ENCODE measurements at regions not wholly inside any gene's neighbourhood (a gene's known extent, or its start where the extent isn't known, plus 50 kb on each side); places are given as distances from the start of the nearest gene placed in this dataset.

GRCh38 chr20:24819331-24819965 is 129.6 kb upstream of the CST7 start:
- no peak for DNase-seq

GRCh38 chr20:24820345-24820744 is 128.7 kb upstream of the CST7 start:
- no peak for DNase-seq

GRCh38 chr20:24821391-24821790 is 127.7 kb upstream of the CST7 start:
- no peak for DNase-seq

GRCh38 chr20:24823176-24823784 is 125.8 kb upstream of the CST7 start:
- DNase-seq: no peak

GRCh38 chr20:24823989-24824693 is 124.9 kb upstream of the CST7 start:
- DNase-seq: no peak

GRCh38 chr20:24825591-24825990 is 123.5 kb upstream of the CST7 start:
- no peak for DNase-seq

GRCh38 chr20:24827603-24828295 is 121.3 kb upstream of the CST7 start:
- no peak for DNase-seq

GRCh38 chr20:24828992-24829648 is 119.9 kb upstream of the CST7 start:
- DNase-seq: no peak

- no peak for DNase-seq
These were observed 119.3 kb upstream of the CST7 start for GRCh38 chr20:24829649-24830370.

GRCh38 chr20:24830649-24831048 is 118.4 kb upstream of the CST7 start:
- no peak for DNase-seq

GRCh38 chr20:24831232-24831631 is 117.8 kb upstream of the CST7 start:
- DNase-seq: no peak

GRCh38 chr20:24832518-24832917 is 116.6 kb upstream of the CST7 start:
- DNase-seq: no peak

- DNase-seq: no peak
These were observed 115.5 kb upstream of the CST7 start for GRCh38 chr20:24833592-24833991.

- no peak for DNase-seq
These were observed 114.8 kb upstream of the CST7 start for GRCh38 chr20:24834310-24834709.

GRCh38 chr20:24835195-24835594 is 113.9 kb upstream of the CST7 start:
- no peak for DNase-seq

- no peak for DNase-seq
These were observed 113.0 kb upstream of the CST7 start for GRCh38 chr20:24836041-24836533.

- no peak for DNase-seq
These were observed 112.3 kb upstream of the CST7 start for GRCh38 chr20:24836661-24837299.

- no peak for DNase-seq
These were observed 111.2 kb upstream of the CST7 start for GRCh38 chr20:24837781-24838450.

GRCh38 chr20:24838546-24839535 is 110.2 kb upstream of the CST7 start:
- no peak for DNase-seq
